Activated CD4-positive, alpha-beta memory T cell treated with anti-CD3 and anti-CD28 coated beads, Interleukin-2, amount 10 ng/mL, durations not matched to agents 7 days and 5 days (primary cell): ENCODE measurements at regions not wholly inside any gene's neighbourhood (a gene's known extent, or its start where the extent isn't known, plus 50 kb on each side); places are given as distances from the start of the nearest gene placed in this dataset.
"Not testable (repeated sequence)": the region's sequence is repeated elsewhere in the genome, so short reads cannot be mapped to it uniquely, and the experiment has no call there.

Experiments
- CTCF ChIA-PET: fragments of 350-600 bp; sonication (Branson Sonifier 250); formaldehyde crosslinking; loops from one replicate; lab custom pipeline; 2021; ENCODE audit warnings: antibody characterized with exemption, inconsistent platforms; lab: Charles Lee
- POLR2A ChIA-PET: fragments of 350-600 bp; sonication (Branson Sonifier 250); formaldehyde crosslinking; loops from one replicate; lab custom pipeline; 2021; ENCODE audit warnings: antibody characterized with exemption; lab: Charles Lee
- DNase-seq: peaks from one replicate; pipeline ENCODE4 v3.0.0-alpha.2; 2020
- H3K27ac Mint-ChIP-seq: one replicate; pipeline ENCODE4 v1.8.0; 2021; ENCODE audit warnings: mild to moderate bottlenecking, mixed read lengths
- H3K27me3 Mint-ChIP-seq: one replicate; pipeline ENCODE4 v1.8.0; 2021; ENCODE audit warnings: mixed read lengths
- H3K36me3 Mint-ChIP-seq: one replicate; pipeline ENCODE4 v1.8.0; 2021; ENCODE audit warnings: low read depth, mixed read lengths
- H3K4me1 Mint-ChIP-seq: one replicate; pipeline ENCODE4 v1.8.0; 2021; ENCODE audit warnings: mixed read lengths
- H3K4me3 Mint-ChIP-seq: one replicate; pipeline ENCODE4 v1.8.0; 2021; ENCODE audit warnings: mild to moderate bottlenecking, mixed read lengths
- H3K9me3 Mint-ChIP-seq: one replicate; pipeline ENCODE4 v1.8.0; 2021; ENCODE audit warnings: mixed read lengths

DNA sequence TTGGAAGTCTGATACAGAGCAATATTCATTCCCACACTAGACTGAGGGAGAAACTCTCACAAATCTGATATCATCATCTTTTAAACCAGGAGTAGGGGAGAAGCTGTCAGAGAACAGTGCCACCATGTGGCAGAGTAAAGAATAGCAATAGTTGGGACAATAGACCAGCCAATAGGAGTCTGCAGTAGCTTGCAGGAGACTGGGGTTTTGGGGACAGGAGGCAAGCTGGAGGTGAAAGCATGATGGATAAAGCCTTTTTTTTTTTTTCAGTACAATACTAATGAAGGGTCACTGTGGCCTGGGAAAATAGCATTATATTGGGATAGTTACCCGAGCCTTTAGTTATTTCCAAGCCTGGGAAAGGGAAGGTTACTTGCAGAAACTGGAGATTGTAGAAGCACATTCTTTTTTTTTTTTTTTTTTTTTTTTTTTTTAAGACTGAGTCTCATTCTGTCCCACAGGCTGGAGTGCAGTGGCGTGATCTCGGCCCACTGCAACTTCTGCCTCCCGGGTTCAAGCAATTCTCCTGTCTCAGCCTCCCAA is 120.7 kb downstream of the S1PR1 start:
- DNase-seq = peak; percentile 70
- Mint-ChIP-seq H3K9me3 (no peaks in the 10 kb centered on the region), H3K27me3 (peaks cover 18% of the 10 kb centered on the region), H3K4me1 (peaks cover 8% of the 10 kb centered on the region), H3K27ac (no peak overlapping the region), H3K36me3 (no peaks in the 10 kb centered on the region), H3K4me3 (no peak overlapping the region)
- CTCF ChIA-PET = interaction anchor here (0.6 to 3.5 kb wide), 45 partner anchors 10 to 853 kb away, joined by 3 to 152 read pairs (median 4); no protein-coding TSS in a partner anchor
- POLR2A ChIA-PET = interaction anchor here (0.7 to 2.1 kb wide), 4 partner anchors 48 to 434 kb away, joined by 3 to 19 read pairs (median 7); no protein-coding TSS in a partner anchor

DNA sequence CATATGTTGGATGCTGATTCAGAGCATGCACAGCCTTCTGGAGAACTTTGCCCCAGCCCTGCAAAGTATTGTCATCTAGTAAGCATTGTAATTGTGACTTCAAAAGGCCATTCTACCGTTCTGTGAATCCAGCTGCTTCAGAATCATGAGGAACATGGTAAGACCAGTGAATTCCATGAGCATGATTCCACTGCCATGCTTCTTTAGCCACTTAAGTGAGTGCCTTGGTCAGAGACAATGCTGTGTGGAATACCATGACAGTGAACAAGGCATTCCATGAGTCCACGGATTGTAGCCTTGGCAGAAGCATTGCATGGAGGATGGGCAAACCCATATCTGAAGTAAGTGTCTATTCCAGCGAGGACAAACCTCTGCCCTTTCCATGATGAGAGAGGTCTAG is 123.7 kb downstream of the S1PR1 start:
- Mint-ChIP-seq H3K36me3 (no peaks in the 10 kb centered on the region), H3K27ac (no peak overlapping the region), H3K4me3 (no peak overlapping the region), H3K27me3 (peaks cover 18% of the 10 kb centered on the region), H3K9me3 (no peaks in the 10 kb centered on the region), H3K4me1 (peaks cover 8% of the 10 kb centered on the region)
- ChIA-PET POLR2A (no interaction called here), CTCF (interaction anchor here (1.9 kb wide), 1 partner anchor 70 kb away, joined by 4 read pairs; no protein-coding TSS in a partner anchor)
- DNase-seq = no peak

DNA sequence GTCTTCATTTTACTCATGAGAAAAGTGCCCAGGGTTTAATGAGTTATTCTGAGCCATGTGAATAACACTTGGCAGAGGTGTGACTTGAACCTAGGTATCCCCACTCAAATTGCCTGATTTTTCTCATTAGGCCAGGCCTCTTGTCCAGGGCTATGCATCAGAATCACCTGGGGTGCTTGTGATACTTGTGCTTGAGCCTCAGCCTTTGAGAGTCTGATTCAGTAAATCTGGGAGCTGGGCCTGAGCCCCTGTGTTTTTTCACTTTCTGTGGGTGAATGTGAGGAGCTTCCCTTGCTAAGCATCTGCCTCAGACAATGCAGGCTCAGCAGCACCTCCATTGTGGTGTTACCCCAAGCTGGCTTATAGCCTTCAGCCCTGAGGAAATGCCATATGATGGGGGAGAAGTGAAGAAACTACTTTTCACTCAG is 127.1 kb downstream of the S1PR1 start:
- ChIA-PET CTCF (interaction anchor here (1.1 to 2.2 kb wide), 2 partner anchors 55 to 76 kb away, joined by 3 to 12 read pairs; no protein-coding TSS in a partner anchor), POLR2A (no interaction called here)
- DNase-seq = no peak
- H3K4me3 Mint-ChIP-seq = no peak overlapping the region
- no peaks in the 10 kb centered on the region for H3K36me3 Mint-ChIP-seq
- no peaks in the 10 kb centered on the region for H3K9me3 Mint-ChIP-seq
- H3K27ac Mint-ChIP-seq = no peak overlapping the region
- H3K27me3 Mint-ChIP-seq = peaks cover 10% of the 10 kb centered on the region
- no peaks in the 10 kb centered on the region for H3K4me1 Mint-ChIP-seq

DNA sequence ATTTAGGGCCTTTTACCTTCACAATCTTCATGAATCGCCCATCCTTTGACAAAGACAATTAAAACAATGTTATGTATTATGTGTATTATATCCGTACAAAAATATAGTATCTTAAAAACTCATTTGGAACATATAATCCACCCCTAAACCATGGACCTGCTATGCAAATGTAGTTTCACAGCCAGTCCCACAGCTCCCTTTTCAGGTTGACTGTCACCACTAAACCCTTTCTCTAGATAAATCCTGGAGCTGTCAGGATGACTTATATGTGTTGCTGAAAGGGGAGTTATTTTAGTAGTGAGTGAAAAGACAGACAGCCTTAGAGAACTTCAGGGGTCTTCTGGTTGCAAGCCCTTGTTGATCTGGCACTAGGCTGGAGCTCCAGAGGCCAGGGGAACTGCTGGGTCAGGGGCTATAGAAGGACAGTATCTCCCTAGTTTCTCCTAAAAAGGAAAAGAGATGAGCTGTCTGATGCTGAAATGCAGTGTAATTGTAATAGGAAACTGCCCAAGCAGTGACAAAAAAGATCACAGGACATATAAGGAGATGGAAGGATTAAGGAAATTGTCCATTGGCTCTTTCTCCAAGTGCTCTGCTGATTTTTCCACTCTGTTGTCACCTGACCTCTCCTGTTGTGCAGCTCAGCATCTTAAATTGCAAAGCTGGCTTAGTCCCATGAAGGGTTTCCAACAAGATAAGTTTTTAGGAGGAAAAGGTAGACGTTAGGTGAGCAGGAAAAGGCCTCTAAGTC is 127.7 kb downstream of the S1PR1 start:
- DNase-seq = no peak
- CTCF ChIA-PET = interaction anchor here (1.1 to 2.2 kb wide), 2 partner anchors 55 to 76 kb away, joined by 3 to 12 read pairs; no protein-coding TSS in a partner anchor
- Mint-ChIP-seq H3K27ac (no peak overlapping the region), H3K4me1 (no peaks in the 10 kb centered on the region), H3K4me3 (no peak overlapping the region), H3K27me3 (peaks cover 5% of the 10 kb centered on the region), H3K9me3 (no peaks in the 10 kb centered on the region), H3K36me3 (no peaks in the 10 kb centered on the region)
- POLR2A ChIA-PET = no interaction called here

DNA sequence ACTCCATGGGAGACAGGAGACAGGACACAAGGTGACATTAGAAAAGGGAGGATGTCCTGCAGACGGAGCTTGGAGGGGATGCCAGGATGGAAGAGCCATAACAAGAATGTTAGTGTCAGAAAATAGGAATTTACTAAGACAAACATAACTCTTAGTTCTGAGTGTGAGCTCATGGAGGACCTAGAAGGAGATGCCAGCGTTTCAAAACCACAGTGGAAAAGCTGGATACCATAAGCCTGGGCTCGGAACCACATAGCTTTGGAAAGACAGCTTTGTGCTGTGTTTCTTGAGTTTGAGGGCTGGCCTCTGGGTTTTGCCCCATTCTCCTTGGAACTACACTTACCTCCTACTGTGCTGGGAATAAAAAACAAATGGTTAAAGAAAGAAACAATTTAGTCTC is 128.4 kb downstream of the S1PR1 start:
- Mint-ChIP-seq H3K36me3 (no peaks in the 10 kb centered on the region), H3K27ac (no peak overlapping the region), H3K4me1 (no peaks in the 10 kb centered on the region), H3K27me3 (peaks cover 5% of the 10 kb centered on the region), H3K4me3 (no peak overlapping the region), H3K9me3 (no peaks in the 10 kb centered on the region)
- DNase-seq = no peak
- POLR2A ChIA-PET = no interaction called here
- CTCF ChIA-PET = interaction anchor here (2.2 kb wide), 1 partner anchor 56 kb away, joined by 12 read pairs; no protein-coding TSS in a partner anchor

DNA sequence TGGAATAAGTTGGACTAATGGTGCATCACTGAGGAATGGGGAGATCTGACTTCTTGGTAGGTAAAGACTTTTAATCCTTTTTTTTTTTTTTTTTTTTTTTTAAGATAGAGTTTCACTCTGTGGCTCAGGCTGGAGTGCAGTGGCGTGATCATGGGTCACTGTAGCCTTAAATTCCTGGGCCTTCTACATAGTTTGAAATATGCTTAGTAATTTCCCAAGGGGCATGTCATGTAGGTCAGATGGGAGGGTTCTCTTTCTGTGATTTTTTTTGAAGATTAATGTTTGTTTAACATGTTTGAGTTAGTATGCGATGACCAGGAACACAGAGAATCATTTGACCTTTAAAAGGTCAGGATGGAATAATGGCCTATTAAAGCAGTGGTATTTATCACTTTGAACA is 129.1 kb downstream of the S1PR1 start:
- CTCF ChIA-PET = interaction anchor here (1.6 to 3.7 kb wide), 2 partner anchors 8 to 76 kb away, joined by 3 to 33 read pairs; no protein-coding TSS in a partner anchor
- Mint-ChIP-seq H3K9me3 (no peaks in the 10 kb centered on the region), H3K36me3 (no peaks in the 10 kb centered on the region), H3K4me3 (no peak overlapping the region), H3K27ac (no peak overlapping the region), H3K4me1 (peaks cover 4% of the 10 kb centered on the region), H3K27me3 (peaks cover 5% of the 10 kb centered on the region)
- POLR2A ChIA-PET = no interaction called here
- DNase-seq = no peak

DNA sequence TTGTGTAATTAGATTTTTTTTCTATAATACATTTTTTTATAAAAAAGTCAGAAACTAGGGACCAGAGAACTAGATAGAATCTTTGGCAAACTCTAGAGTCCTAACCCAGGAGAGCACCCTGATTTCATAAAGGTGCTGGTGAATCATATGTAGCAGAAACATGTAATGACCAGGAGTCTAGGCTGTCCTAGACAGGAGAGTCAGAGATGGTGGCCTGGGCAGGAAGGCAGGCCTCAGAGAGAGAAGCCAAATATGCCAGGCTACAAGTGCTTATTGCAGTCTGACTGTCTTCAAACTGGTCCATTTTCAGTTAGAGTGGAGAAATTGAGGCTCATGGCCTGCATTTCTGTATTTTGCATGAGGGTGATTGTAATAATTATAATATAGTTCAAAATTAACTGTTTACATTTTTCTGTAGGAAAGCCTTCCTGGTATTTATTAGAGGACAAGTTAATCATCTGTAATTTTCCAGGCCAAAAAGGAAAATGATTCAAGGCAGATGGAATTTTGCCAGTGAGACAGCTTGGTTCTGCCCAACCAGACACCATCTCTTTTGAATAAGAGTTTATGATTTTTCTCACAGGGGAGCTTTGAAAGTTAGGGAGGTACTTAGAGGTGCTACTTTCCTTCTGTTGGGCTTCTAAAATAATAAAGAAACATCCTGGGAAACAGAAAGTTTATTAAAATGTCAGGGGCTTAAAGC is 129.8 kb downstream of the S1PR1 start:
- ChIA-PET POLR2A (no interaction called here), CTCF (interaction anchor here (0.9 to 3.7 kb wide), 5 partner anchors 9 to 78 kb away, joined by 3 to 33 read pairs (median 4); no protein-coding TSS in a partner anchor)
- H3K4me1 Mint-ChIP-seq = peaks cover 12% of the 10 kb centered on the region
- H3K4me3 Mint-ChIP-seq = no peak overlapping the region
- H3K27me3 Mint-ChIP-seq = peaks cover 5% of the 10 kb centered on the region
- no peaks in the 10 kb centered on the region for H3K9me3 Mint-ChIP-seq
- H3K27ac Mint-ChIP-seq = no peak overlapping the region
- no peaks in the 10 kb centered on the region for H3K36me3 Mint-ChIP-seq
- DNase-seq = no peak

DNA sequence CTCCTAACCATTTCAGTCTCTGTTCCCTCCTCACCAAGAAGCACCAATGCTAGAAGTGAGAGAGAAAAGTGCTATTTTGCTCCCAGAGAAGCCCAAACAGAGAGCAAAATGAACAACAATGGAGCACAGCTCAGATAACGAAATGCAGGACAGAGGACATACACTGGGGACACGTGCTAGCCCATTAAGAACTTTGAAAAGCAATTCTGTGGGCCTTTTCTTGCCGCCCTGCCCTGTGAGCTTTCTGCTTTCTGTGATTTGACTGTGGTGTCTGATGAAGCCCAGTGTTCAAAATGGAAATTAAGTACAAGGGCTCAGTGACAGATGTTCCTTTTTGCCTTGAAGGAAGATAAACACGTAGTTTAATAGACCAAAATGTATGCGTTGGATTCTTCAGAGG is 130.8 kb downstream of the S1PR1 start:
- ChIA-PET CTCF (interaction anchor here (0.9 to 3.7 kb wide), 5 partner anchors 10 to 79 kb away, joined by 3 to 33 read pairs (median 4); no protein-coding TSS in a partner anchor), POLR2A (no interaction called here)
- H3K36me3 Mint-ChIP-seq = peaks cover 3% of the 10 kb centered on the region
- no peak for DNase-seq
- peaks cover 17% of the 10 kb centered on the region for H3K4me1 Mint-ChIP-seq
- H3K27me3 Mint-ChIP-seq = peaks cover 8% of the 10 kb centered on the region
- no peak overlapping the region for H3K4me3 Mint-ChIP-seq
- H3K9me3 Mint-ChIP-seq = peaks cover 4% of the 10 kb centered on the region
- no peak overlapping the region for H3K27ac Mint-ChIP-seq

DNA sequence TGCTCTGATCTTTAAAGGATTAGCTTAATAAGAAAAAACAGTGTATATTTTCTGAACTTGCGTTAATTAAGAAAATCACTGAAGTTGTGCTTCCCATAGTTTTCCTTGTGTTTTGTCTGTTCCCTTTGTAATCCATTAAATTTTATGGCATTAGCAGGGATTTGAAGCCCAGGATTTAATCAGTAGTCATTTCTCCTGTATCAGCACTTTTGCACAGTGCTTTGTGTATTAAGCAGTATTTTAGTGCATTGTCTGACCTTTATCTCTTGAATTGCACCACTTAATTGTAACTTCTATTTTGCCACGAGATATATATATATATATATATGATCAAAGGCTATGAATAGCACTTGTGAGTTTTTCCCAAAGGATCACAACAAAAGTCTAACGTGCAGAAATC is 133.7 kb downstream of the S1PR1 start:
- no peak overlapping the region for H3K27ac Mint-ChIP-seq

DNA sequence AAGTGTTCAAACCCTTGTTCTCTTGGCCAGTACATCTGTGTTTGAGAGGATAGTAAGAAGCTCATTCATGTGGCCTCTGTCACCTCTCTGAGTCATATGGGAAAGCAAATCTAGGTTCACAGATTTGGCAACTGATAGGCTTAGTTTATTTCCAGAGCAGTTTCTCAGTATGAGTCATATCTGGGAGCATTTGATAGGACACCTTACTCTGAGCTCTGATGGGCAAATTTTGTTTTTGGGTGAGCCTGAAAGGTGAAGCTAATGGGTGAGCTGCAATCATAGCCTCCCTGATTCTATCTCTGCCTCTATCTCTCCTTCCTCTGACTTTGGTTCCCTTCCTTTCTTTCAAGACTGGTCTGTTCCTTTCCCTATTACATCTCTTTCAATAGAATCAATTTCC is 134.4 kb downstream of the S1PR1 start:
- Mint-ChIP-seq H3K4me1 (peaks cover 17% of the 10 kb centered on the region), H3K27ac (peak overlapping the region; percentile 13), H3K27me3 (peaks cover 9% of the 10 kb centered on the region), H3K4me3 (no peak overlapping the region), H3K9me3 (peaks cover 5% of the 10 kb centered on the region), H3K36me3 (peaks cover 3% of the 10 kb centered on the region)
- ChIA-PET POLR2A (interaction anchor here (1.0 to 1.4 kb wide), 7 partner anchors 9 to 476 kb away, joined by 3 to 6 read pairs (median 4); no protein-coding TSS in a partner anchor), CTCF (interaction anchor here (0.6 to 2.0 kb wide), 8 partner anchors 13 to 148 kb away, joined by 3 to 16 read pairs (median 4); no protein-coding TSS in a partner anchor)
- DNase-seq = peak; percentile 19

More for the DNA sequence above, 133.7 kb downstream of the S1PR1 start:
- Mint-ChIP-seq H3K9me3 (peaks cover 5% of the 10 kb centered on the region), H3K36me3 (peaks cover 3% of the 10 kb centered on the region), H3K4me1 (peaks cover 17% of the 10 kb centered on the region), H3K4me3 (no peak overlapping the region), H3K27me3 (peaks cover 9% of the 10 kb centered on the region)
- CTCF ChIA-PET = interaction anchor here (1.0 to 2.0 kb wide), 5 partner anchors 13 to 132 kb away, joined by 3 to 16 read pairs (median 6); no protein-coding TSS in a partner anchor
- DNase-seq = no peak
- POLR2A ChIA-PET = interaction anchor here (1.0 to 1.4 kb wide), 5 partner anchors 32 to 475 kb away, joined by 3 to 6 read pairs (median 3); no protein-coding TSS in a partner anchor

DNA sequence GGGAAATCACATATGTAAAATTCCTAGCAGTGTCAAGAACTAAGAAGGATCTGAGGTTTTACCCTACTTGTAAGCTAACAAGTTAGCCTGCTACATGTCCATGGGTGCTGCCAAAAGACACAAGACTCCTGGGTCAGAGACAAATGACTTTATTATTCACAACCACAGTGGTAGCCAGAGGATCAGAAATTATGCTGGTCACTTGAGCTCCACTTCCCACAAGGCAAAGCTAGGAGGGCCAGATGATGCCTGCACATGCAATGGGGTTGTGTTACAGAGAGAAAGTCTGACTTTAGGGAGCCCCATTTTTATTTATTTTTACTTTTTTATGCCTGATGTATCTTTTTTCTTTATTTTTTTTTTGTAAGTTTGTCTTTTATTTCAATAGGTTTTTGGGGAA is 136.8 kb downstream of the S1PR1 start:
- Mint-ChIP-seq H3K9me3 (peaks cover 5% of the 10 kb centered on the region), H3K27me3 (peaks cover 8% of the 10 kb centered on the region), H3K36me3 (peaks cover 4% of the 10 kb centered on the region), H3K4me3 (no peak overlapping the region), H3K4me1 (peaks cover 18% of the 10 kb centered on the region), H3K27ac (no peak overlapping the region)
- DNase-seq = no peak
- ChIA-PET POLR2A (no interaction called here), CTCF (interaction anchor here (0.9 to 2.0 kb wide), 2 partner anchors 16 to 64 kb away, joined by 3 to 7 read pairs; no protein-coding TSS in a partner anchor)

DNA sequence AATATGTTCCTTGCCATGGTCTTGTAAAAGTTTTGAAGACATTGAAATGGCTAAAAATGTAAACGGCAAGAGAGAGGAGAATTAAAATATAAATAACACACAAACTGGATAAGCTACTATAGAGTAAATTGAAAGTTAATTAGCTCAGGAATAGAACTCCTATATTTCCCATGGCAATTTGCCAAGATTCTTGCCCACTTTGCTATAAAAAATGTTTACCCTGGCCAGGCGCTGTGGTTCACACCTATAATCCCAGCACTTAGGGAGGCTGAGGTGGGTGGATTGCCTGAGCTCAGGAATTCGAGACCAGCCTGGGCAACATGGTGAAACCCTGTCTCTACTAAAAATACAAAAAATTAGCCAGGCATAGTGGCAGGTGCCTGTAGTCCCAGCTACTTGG is 138.6 kb downstream of the S1PR1 start:
- not testable (repeated sequence) for H3K27me3 Mint-ChIP-seq, DNase-seq, H3K4me3 Mint-ChIP-seq, H3K36me3 Mint-ChIP-seq, H3K27ac Mint-ChIP-seq, H3K9me3 Mint-ChIP-seq
- H3K4me1 Mint-ChIP-seq = peaks cover 33% of the 10 kb centered on the region
- CTCF ChIA-PET = interaction anchor here (0.7 to 1.6 kb wide), 3 partner anchors 18 to 66 kb away, joined by 4 to 5 read pairs (median 4); no protein-coding TSS in a partner anchor
- POLR2A ChIA-PET = interaction anchor here (0.6 kb wide), 1 partner anchor 65 kb away, joined by 3 read pairs; no protein-coding TSS in a partner anchor
